ENCODE measurements at regions not wholly inside any gene's neighbourhood (a gene's known extent, or its start where the extent isn't known, plus 50 kb on each side); places are given as distances from the start of the nearest gene placed in this dataset.

GRCh38 chr19:31693933-31694269, 344.7 kb upstream of the TSHZ3 start:
- CTCF ChIA-PET: no interaction called here
- no peak overlapping the region for H2AFZ ChIP-seq (ENCODE audit: low read depth)
- no peaks in the 10 kb centered on the region for H3K4me1 ChIP-seq (ENCODE audit: control insufficient read depth in 1 of 2, insufficient read depth in 2 of 2, low read depth in 1 of 2, low read length in 1 of 2)
- H3K9ac ChIP-seq: no peak overlapping the region
- no peaks in the 10 kb centered on the region for H3K9me2 ChIP-seq
- WGBS (ENCODE audit: low lambda C conversion rate): 25% methylated on average over 6 of the region's 6 CpGs
- POLR2A ChIA-PET: no interaction called here
- no peak overlapping the region for H3K4me3 ChIP-seq (ENCODE audit: low read depth in 2 of 2, low read length in 1 of 2)
- H3K9me3 ChIP-seq: no peaks in the 10 kb centered on the region
- H3K36me3 ChIP-seq (replicated peaks in 1 of 2; ENCODE audit: control insufficient read depth in 1 of 2, insufficient read depth in 2 of 2, low read length in 1 of 2): no peaks in the 10 kb centered on the region
- no peak for DNase-seq
- TF ChIP-seq NRF1 (IDR thresholded peaks at IDR 0.05; ENCODE audit: low read depth, low read length) (no peak), MEF2A (IDR thresholded peaks at IDR 0.05; ENCODE audit: borderline replicate concordance, low read depth) (no peak), FOXM1 (IDR thresholded peaks at IDR 0.05; ENCODE audit: low read depth) (no peak), YY1 (IDR thresholded peaks at IDR 0.05; ENCODE audit: low read depth) (no peak), TAF1 (IDR thresholded peaks at IDR 0.05; ENCODE audit: borderline replicate concordance, low read depth, low read length) (no peak)
- no peak overlapping the region for H3K27ac ChIP-seq (ENCODE audit: low read depth in 2 of 2, low read length in 1 of 2)
- no peaks in the 10 kb centered on the region for H3F3A ChIP-seq (replicated peaks; ENCODE audit: insufficient read depth)
- H4K20me1 ChIP-seq (ENCODE audit: insufficient read depth): no peaks in the 10 kb centered on the region
- H3K4me2 ChIP-seq: no peak overlapping the region
- H3K79me2 ChIP-seq (ENCODE audit: insufficient read depth): no peaks in the 10 kb centered on the region
- no peaks in the 10 kb centered on the region for H3K27me3 ChIP-seq (ENCODE audit: insufficient read depth)

DNA sequence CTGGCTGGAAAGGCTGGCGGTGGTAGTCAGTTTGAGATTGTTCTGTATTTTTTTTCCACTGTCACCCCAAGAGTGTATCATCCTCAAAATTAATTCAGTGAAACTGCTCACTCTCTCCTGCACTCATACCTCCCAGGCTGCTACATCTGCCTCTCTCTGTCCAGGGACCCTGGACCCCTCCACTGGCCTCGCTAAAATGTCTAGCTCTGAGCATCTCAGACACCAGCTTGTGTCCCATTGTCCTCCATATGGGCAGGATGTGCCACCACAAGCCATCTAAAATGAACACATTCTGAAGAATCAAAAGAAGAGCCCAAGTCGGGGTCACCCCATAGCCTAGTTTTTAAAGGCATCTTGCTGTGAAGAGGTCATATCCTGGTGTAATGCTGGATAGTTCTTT, 345.5 kb upstream of the TSHZ3 start:
- Histone ChIP-seq H3K79me2 (ENCODE audit: insufficient read depth) (no peaks in the 10 kb centered on the region), H3K36me3 (replicated peaks in 1 of 2; ENCODE audit: control insufficient read depth in 1 of 2, insufficient read depth in 2 of 2, low read length in 1 of 2) (no peaks in the 10 kb centered on the region), H3K4me2 (no peak overlapping the region), H3K27me3 (ENCODE audit: insufficient read depth) (no peaks in the 10 kb centered on the region), H4K20me1 (ENCODE audit: insufficient read depth) (no peaks in the 10 kb centered on the region), H3F3A (replicated peaks; ENCODE audit: insufficient read depth) (no peaks in the 10 kb centered on the region), H3K9me3 (no peaks in the 10 kb centered on the region), H2AFZ (ENCODE audit: low read depth) (no peak overlapping the region), H3K9ac (no peak overlapping the region), H3K4me3 (ENCODE audit: low read depth in 2 of 2, low read length in 1 of 2) (no peak overlapping the region), H3K27ac (ENCODE audit: low read depth in 2 of 2, low read length in 1 of 2) (no peak overlapping the region), H3K9me2 (no peaks in the 10 kb centered on the region), H3K4me1 (ENCODE audit: control insufficient read depth in 1 of 2, insufficient read depth in 2 of 2, low read depth in 1 of 2, low read length in 1 of 2) (no peaks in the 10 kb centered on the region)
- POLR2A ChIA-PET: no interaction called here
- no peak for TF ChIP-seq YY1 (IDR thresholded peaks at IDR 0.05; ENCODE audit: low read depth)
- no peak for TF ChIP-seq IRF3 (IDR thresholded peaks at IDR 0.05; ENCODE audit: low read depth, low read length)
- TF ChIP-seq RAD21 (IDR thresholded peaks at IDR 0.05; ENCODE audit: low read length): no peak
- TF ChIP-seq USF2 (IDR thresholded peaks at IDR 0.05; ENCODE audit: borderline replicate concordance, low read depth, low read length): no peak
- TF ChIP-seq TAF1 (IDR thresholded peaks at IDR 0.05; ENCODE audit: borderline replicate concordance, low read depth, low read length): no peak
- no peak for TF ChIP-seq RFX5 (IDR thresholded peaks at IDR 0.05; ENCODE audit: low read length)
- TF ChIP-seq, protein P1, sequence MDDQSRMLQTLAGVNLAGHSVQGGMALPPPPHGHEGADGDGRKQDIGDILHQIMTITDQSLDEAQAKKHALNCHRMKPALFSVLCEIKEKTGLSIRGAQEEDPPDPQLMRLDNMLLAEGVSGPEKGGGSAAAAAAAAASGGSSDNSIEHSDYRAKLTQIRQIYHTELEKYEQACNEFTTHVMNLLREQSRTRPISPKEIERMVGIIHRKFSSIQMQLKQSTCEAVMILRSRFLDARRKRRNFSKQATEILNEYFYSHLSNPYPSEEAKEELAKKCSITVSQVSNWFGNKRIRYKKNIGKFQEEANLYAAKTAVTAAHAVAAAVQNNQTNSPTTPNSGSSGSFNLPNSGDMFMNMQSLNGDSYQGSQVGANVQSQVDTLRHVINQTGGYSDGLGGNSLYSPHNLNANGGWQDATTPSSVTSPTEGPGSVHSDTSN (IDR thresholded peaks at IDR 0.05): no peak
- TF ChIP-seq GATA2 (CRISPR knock-in tag; IDR thresholded peaks at IDR 0.05): no peak
- no peak for TF ChIP-seq MXI1 (IDR thresholded peaks at IDR 0.05; ENCODE audit: low read depth, low read length)
- no peak for TF ChIP-seq REST (IDR thresholded peaks at IDR 0.05; ENCODE audit: low read depth, low read length)
- TF ChIP-seq FOSL2 (IDR thresholded peaks at IDR 0.05; ENCODE audit: borderline replicate concordance, low read depth): no peak
- TF ChIP-seq NRF1 (IDR thresholded peaks at IDR 0.05; ENCODE audit: low read depth, low read length): no peak
- no peak for TF ChIP-seq RCOR1 (IDR thresholded peaks at IDR 0.05; ENCODE audit: low read length)
- no peak for DNase-seq
- WGBS (ENCODE audit: low lambda C conversion rate): 8% methylated on average over 3 of the region's 3 CpGs
- CTCF ChIA-PET: interaction anchor here (1.1 kb wide), 1 partner anchor 10 kb away, joined by 3 read pairs; no protein-coding TSS in a partner anchor

Data from SK-N-SH (cell line).